ENCODE measurements at regions not wholly inside any gene's neighbourhood (a gene's known extent, or its start where the extent isn't known, plus 50 kb on each side); places are given as distances from the start of the nearest gene placed in this dataset.

- TF ChIP-seq CTCF (IDR thresholded peaks at IDR 0.05; ENCODE audit: low read depth, low read length) = no peak
- no peak for DNase-seq (ENCODE audit: extremely low read depth, low read depth)
Observed at GRCh38 chr1:239436286-239436685, 49.9 kb downstream of the CHRM3 start.

- no peak for DNase-seq (ENCODE audit: extremely low read depth, low read depth)
- no peak for TF ChIP-seq CTCF (IDR thresholded peaks at IDR 0.05; ENCODE audit: low read depth, low read length)
Observed at GRCh38 chr1:239437822-239438221, 51.5 kb downstream of the CHRM3 start.

- no peak for DNase-seq (ENCODE audit: extremely low read depth, low read depth)
- TF ChIP-seq CTCF (IDR thresholded peaks at IDR 0.05; ENCODE audit: low read depth, low read length) = no peak
Observed at GRCh38 chr1:239438891-239439290, 52.5 kb downstream of the CHRM3 start.

- TF ChIP-seq CTCF (IDR thresholded peaks at IDR 0.05; ENCODE audit: low read depth, low read length) = no peak
- DNase-seq (ENCODE audit: extremely low read depth, low read depth) = no peak
Observed at GRCh38 chr1:239443361-239443760, 57.0 kb downstream of the CHRM3 start.

- no peak for TF ChIP-seq CTCF (IDR thresholded peaks at IDR 0.05; ENCODE audit: low read depth, low read length)
- no peak for DNase-seq (ENCODE audit: extremely low read depth, low read depth)
Observed at GRCh38 chr1:239446611-239447010, 60.2 kb downstream of the CHRM3 start.

- no peak for DNase-seq (ENCODE audit: extremely low read depth, low read depth)
- no peak for TF ChIP-seq CTCF (IDR thresholded peaks at IDR 0.05; ENCODE audit: low read depth, low read length)
Observed at GRCh38 chr1:239448911-239449310, 62.5 kb downstream of the CHRM3 start.

GRCh38 chr1:239455743-239456142 is 69.4 kb downstream of the CHRM3 start:
- no peak for DNase-seq (ENCODE audit: extremely low read depth, low read depth)
- no peak for TF ChIP-seq CTCF (IDR thresholded peaks at IDR 0.05; ENCODE audit: low read depth, low read length)

Measured in AG09319 (cell line).